ENCODE measurements at regions not wholly inside any gene's neighbourhood (a gene's known extent, or its start where the extent isn't known, plus 50 kb on each side); places are given as distances from the start of the nearest gene placed in this dataset.

DNA sequence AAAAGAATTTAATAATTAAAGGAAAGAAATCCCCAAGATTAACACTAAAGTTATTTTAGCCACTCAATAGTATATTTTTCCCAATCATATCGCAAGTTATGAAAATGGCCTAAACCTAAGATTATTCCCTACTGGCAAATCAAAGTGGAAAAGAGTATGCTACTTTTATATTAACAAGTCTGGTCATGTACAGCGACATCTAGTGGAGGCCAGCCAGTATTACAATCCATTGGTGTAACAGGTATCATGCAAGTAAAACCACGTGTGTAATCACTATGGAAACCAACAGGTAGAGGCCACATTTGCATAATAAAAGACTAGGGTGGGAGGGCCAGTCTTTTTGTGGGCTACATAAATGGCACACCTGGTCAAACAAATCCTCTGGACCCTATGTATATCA lies 976.4 kb upstream of the CDH9 start:
- TF ChIP-seq, protein P1, sequence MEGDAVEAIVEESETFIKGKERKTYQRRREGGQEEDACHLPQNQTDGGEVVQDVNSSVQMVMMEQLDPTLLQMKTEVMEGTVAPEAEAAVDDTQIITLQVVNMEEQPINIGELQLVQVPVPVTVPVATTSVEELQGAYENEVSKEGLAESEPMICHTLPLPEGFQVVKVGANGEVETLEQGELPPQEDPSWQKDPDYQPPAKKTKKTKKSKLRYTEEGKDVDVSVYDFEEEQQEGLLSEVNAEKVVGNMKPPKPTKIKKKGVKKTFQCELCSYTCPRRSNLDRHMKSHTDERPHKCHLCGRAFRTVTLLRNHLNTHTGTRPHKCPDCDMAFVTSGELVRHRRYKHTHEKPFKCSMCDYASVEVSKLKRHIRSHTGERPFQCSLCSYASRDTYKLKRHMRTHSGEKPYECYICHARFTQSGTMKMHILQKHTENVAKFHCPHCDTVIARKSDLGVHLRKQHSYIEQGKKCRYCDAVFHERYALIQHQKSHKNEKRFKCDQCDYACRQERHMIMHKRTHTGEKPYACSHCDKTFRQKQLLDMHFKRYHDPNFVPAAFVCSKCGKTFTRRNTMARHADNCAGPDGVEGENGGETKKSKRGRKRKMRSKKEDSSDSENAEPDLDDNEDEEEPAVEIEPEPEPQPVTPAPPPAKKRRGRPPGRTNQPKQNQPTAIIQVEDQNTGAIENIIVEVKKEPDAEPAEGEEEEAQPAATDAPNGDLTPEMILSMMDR (IDR thresholded peaks at IDR 0.05): peak in 1 of 4 experiments; percentile 37
- no peak for TF ChIP-seq POLR2A (IDR thresholded peaks at IDR 0.05)

Data from prostate gland (tissue), 2 donors.